GM12878 (cell line): ENCODE measurements at regions not wholly inside any gene's neighbourhood (a gene's known extent, or its start where the extent isn't known, plus 50 kb on each side); places are given as distances from the start of the nearest gene placed in this dataset.

Experiments used
- ATAC-seq: fragments of 200-7000 bp; cut with Tn5 transposase; 3 replicates; pipeline ENCODE4 v1.9.1; 2020; ENCODE audit warnings: mild to moderate bottlenecking, moderate library complexity
- BruUV-seq: library from RNA; stranded (reverse); fragments of 400-500 nt; replicated peaks from 2 replicates; lab custom pipeline; 2021; lab: Mats Ljungman, UMichigan
- CTCF ChIA-PET: fragments of 300-600 bp; sonication (Branson Sonifier 250); formaldehyde crosslinking; extraction: SDS; loops from one replicate; lab custom pipeline; 2021; ENCODE audit warnings: inconsistent platforms; lab: Yijun Ruan, JAX
- POLR2A ChIA-PET: fragments of 350-600 bp; formaldehyde crosslinking; extraction: SDS; loops from one replicate; lab custom pipeline; 2021; ENCODE audit warnings: inconsistent platforms; lab: Charles Lee
- RAD21 ChIA-PET: fragments of 300-600 bp; sonication (Branson Sonifier 250); formaldehyde crosslinking; loops from one replicate; lab custom pipeline; 2023; ENCODE audit warnings: antibody characterized with exemption; ENCODE audit not compliant: unreplicated experiment; lab: Charles Lee
- SMC1A ChIA-PET: fragments of 300-600 bp; sonication (Branson Sonifier 250); formaldehyde crosslinking; loops from one replicate; lab custom pipeline; 2023; ENCODE audit not compliant: unreplicated experiment, uncharacterized antibody; lab: Charles Lee
- DNase-seq: peaks from one replicate; pipeline ENCODE4 v3.0.0-alpha.2; 2011; ENCODE audit warnings: low read depth, low spot score
- FAIRE-seq: peaks from 3 replicates; lab custom pipeline; 2011; peaks lifted over from hg19 to GRCh38; lab: Jason Lieb, UNC
- H2AFZ ChIP-seq: 2 replicates; pipeline ENCODE4 v1.6.0; 2011; ENCODE audit warnings: low read depth, low read length, control low read depth; ENCODE audit not compliant: control insufficient read depth
- H3K27ac ChIP-seq: 2 replicates; pipeline ENCODE4 v1.5.1; 2011; ENCODE audit warnings: control low read depth; ENCODE audit not compliant: control insufficient read depth, insufficient read depth
- H3K27me3 ChIP-seq, 2 experiments: replicated peaks in 1 of 2; 2 replicates each; pipeline versions ENCODE4 v1.6.0 to v1.6.1; 2011; ENCODE audit warnings: low read length in 1 of 2; ENCODE audit not compliant: control insufficient read depth in 2 of 2, insufficient read depth in 2 of 2
- H3K36me3 ChIP-seq, 2 experiments: 2 replicates each; pipeline ENCODE4 v1.5.1; 2011; ENCODE audit warnings: low read length in 1 of 2; ENCODE audit not compliant: control insufficient read depth in 2 of 2, insufficient read depth in 2 of 2
- H3K4me1 ChIP-seq: 2 replicates; pipeline ENCODE4 v1.6.1; 2011; ENCODE audit warnings: mild to moderate bottlenecking, low read length, moderate library complexity, mixed read lengths; ENCODE audit not compliant: control insufficient read depth, insufficient read depth
- H3K4me2 ChIP-seq: 2 replicates; pipeline ENCODE4 v1.6.0; 2011; ENCODE audit warnings: control low read depth; ENCODE audit not compliant: control insufficient read depth, insufficient read depth
- H3K4me3 ChIP-seq: fragments of 200-600 bp; sonication (generic); 2 replicates; pipeline ENCODE4 v1.5.1; 2016
- H3K79me2 ChIP-seq: 2 replicates; pipeline ENCODE4 v1.6.0; 2011; ENCODE audit warnings: low read length; ENCODE audit not compliant: control insufficient read depth, insufficient read depth
- H3K9ac ChIP-seq: 2 replicates; pipeline ENCODE4 v1.8.0; 2011; ENCODE audit warnings: low read length, control low read depth, mixed read lengths; ENCODE audit not compliant: control insufficient read depth, insufficient read depth
- H3K9me3 ChIP-seq: replicated peaks from 3 replicates; pipeline ENCODE4 v1.5.1; 2011; ENCODE audit warnings: mild to moderate bottlenecking, low read length; ENCODE audit not compliant: control insufficient read depth, insufficient read depth
- H4K20me1 ChIP-seq: 2 replicates; pipeline ENCODE4 v1.6.0; 2011; ENCODE audit not compliant: control insufficient read depth, insufficient read depth
- ASH2L ChIP-seq: fragments of 300-600, 200-600 bp; sonication (generic); IDR thresholded peaks from 2 replicates; pipeline ENCODE4 v1.6.1; 2017; ENCODE audit warnings: low read depth, mild to moderate bottlenecking, borderline replicate concordance
- EZH2 ChIP-seq: IDR thresholded peaks from 2 replicates; pipeline ENCODE4 v1.6.1; 2012; ENCODE audit warnings: low read depth, mild to moderate bottlenecking, control low read depth, inconsistent platforms, low read length, borderline replicate concordance; ENCODE audit not compliant: control insufficient read depth
- HCFC1 ChIP-seq: fragments of 150-350 bp; IDR thresholded peaks from 2 replicates; pipeline ENCODE4 v1.6.1; 2014; ENCODE audit warnings: low read length
- MTA2 ChIP-seq: fragments of 450-650 bp; IDR thresholded peaks from 2 replicates; pipeline ENCODE4 v1.6.1; 2016; ENCODE audit warnings: low read depth, mild to moderate bottlenecking, moderate library complexity
- NFXL1 ChIP-seq: fragments of 450-650 bp; IDR thresholded peaks from 2 replicates; pipeline ENCODE4 v1.6.1; 2017; ENCODE audit warnings: antibody characterized with exemption, mild to moderate bottlenecking, borderline replicate concordance
- POLR2AphosphoS2 ChIP-seq: IDR thresholded peaks from 2 replicates; pipeline ENCODE4 v1.6.1; 2011; ENCODE audit warnings: low read depth, mild to moderate bottlenecking, low read length, improper control_type of control experiment, moderate library complexity
- RFX5 ChIP-seq: IDR thresholded peaks from 2 replicates; pipeline ENCODE4 v1.6.1; 2011; ENCODE audit warnings: low read depth, low read length, improper control_type of control experiment
- RUNX3 ChIP-seq: IDR thresholded peaks from 2 replicates; pipeline ENCODE4 v1.6.1; 2012; ENCODE audit warnings: low read length, inconsistent platforms
- SIN3A ChIP-seq: IDR thresholded peaks from 2 replicates; pipeline ENCODE4 v1.6.1; 2012; ENCODE audit warnings: low read depth, low read length, improper control_type of control experiment
- SRF ChIP-seq, 2 experiments: IDR thresholded peaks; 2 replicates each; pipeline ENCODE4 v1.6.1; 2011; ENCODE audit warnings: low read depth in 2 of 2, low read length in 2 of 2, mild to moderate bottlenecking in 1 of 2, moderate library complexity in 1 of 2
- SUPT20H ChIP-seq: IDR thresholded peaks from 2 replicates; pipeline ENCODE4 v1.6.1; 2011; ENCODE audit warnings: low read depth, mild to moderate bottlenecking, low read length, moderate library complexity, borderline replicate concordance; ENCODE audit not compliant: control insufficient read depth
- TBL1XR1 ChIP-seq: IDR thresholded peaks from 2 replicates; pipeline ENCODE4 v1.6.1; 2012; ENCODE audit warnings: low read depth, low read length, improper control_type of control experiment
- ZNF622 ChIP-seq: fragments of 450-650 bp; IDR thresholded peaks from 2 replicates; pipeline ENCODE4 v1.6.1; 2017; ENCODE audit warnings: mild to moderate bottlenecking, inconsistent platforms
- ZSCAN29 ChIP-seq: fragments of 450-650 bp; IDR thresholded peaks from 2 replicates; pipeline ENCODE4 v1.6.1; 2017; ENCODE audit warnings: mild to moderate bottlenecking, moderate library complexity
- WGBS: methylation state at CpG from one replicate; pipeline ENCODE4 v1.1.6; 2016; ENCODE audit warnings: low lambda C conversion rate; ENCODE audit not compliant: insufficient replicate concordance, insufficient coverage; ENCODE audit errors: missing lambda C conversion rate; 5-methylcytosine and 5-hydroxymethylcytosine counted together
- in situ Hi-C: fragments of 300-500 bp; cut with MboI; formaldehyde crosslinking; loops from 9 replicates; pipeline ENCODE4 v1.14.3; 2018; ENCODE audit warnings: mixed read lengths
- intact Hi-C: fragments of 100-400 bp; cut with micrococcal nuclease; formaldehyde crosslinking; loops from one replicate; pipeline ENCODE4 v1.14.2; 2022; ENCODE audit not compliant: unreplicated experiment
- TF ChIP-seq, protein P1 (sequence below): fragments of 150-350 bp; IDR thresholded peaks from 2 replicates; pipeline ENCODE4 v1.6.1; 2014; ENCODE audit warnings: mild to moderate bottlenecking, low read depth, low read length
- TF ChIP-seq, protein P2 (sequence below): fragments of 450-650 bp; IDR thresholded peaks from 2 replicates; pipeline ENCODE4 v1.6.1; 2018; ENCODE audit warnings: borderline replicate concordance, mild to moderate bottlenecking; ENCODE audit not compliant: partially characterized antibody

DNA sequence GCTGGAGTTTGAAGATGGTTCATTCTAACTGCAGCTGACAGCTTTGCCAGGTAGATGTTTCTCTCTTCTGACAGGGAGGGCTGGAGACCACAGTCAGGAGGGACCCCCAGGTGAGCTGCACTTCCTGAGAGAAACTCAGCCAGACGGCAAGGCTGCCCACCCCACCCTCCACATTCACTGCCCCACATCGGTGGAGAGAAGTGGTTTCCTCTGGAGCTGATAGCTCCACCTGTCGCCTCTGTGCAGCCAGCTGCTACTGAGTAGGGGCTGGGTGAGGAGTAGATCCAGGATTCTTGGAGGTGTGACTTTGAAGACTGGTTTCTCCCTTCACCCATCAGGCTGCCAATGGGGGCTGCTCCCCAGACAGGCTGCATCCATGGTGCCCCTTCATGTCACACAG lies 175.0 kb downstream of the CARTPT start:
- Histone ChIP-seq H3K4me3 (no peak overlapping the region), H3K4me1 (no peaks in the 10 kb centered on the region), H3K9ac (no peak overlapping the region), H3K9me3 (no peaks in the 10 kb centered on the region), H3K79me2 (no peaks in the 10 kb centered on the region), H4K20me1 (no peaks in the 10 kb centered on the region), H3K27me3 (no peaks in the 10 kb centered on the region), H3K27ac (no peak overlapping the region), H2AFZ (no peak overlapping the region), H3K4me2 (no peak overlapping the region), H3K36me3 (no peaks in the 10 kb centered on the region)
- FAIRE-seq, result no peak
- RAD21 ChIA-PET, result no interaction called here
- intact Hi-C loops (no loop called here), in situ Hi-C loops (no loop called here)
- CTCF ChIA-PET, result interaction anchor here (1.0 kb wide), 1 partner anchor 10 kb away, joined by 3 read pairs; no protein-coding TSS in a partner anchor
- SMC1A ChIA-PET, result interaction anchor here (0.6 to 1.2 kb wide), 2 partner anchors 10 to 65 kb away, joined by 4 to 5 read pairs; no protein-coding TSS in a partner anchor
- WGBS, result 15% methylated on average over 3 of the region's 3 CpGs
- DNase-seq, result no peak
- ATAC-seq, result no peak
- POLR2A ChIA-PET, result no interaction called here
- BruUV-seq, result no TSS peak
- no peak for TF ChIP-seq ZNF622
- no peak for TF ChIP-seq SUPT20H
- TF ChIP-seq POLR2AphosphoS2, result no peak

DNA sequence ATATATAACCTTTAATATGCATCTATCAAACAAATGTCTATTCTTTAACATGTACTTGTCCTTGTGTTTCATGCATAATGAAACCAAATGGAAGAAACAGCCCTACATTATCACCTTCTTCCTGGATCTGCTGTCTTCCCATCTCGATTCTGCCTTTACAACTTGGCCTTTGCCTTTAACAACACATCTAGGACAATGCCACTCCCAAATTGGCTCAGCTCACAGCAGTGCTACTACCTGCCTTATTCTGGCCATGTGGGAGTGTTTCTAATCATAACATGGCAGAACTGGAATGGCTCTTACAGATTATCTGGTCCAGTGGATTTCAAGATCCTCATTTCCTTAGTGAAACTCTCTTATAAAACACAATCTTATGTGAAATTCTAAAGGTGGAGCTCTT lies 176.5 kb downstream of the CARTPT start:
- WGBS, result 0% methylated on average over 1 of the region's 1 CpG
- SMC1A ChIA-PET, result no interaction called here
- POLR2A ChIA-PET, result no interaction called here
- no peaks in the 10 kb centered on the region for H3K79me2 ChIP-seq
- DNase-seq, result no peak
- H3K9ac ChIP-seq, result no peak overlapping the region
- BruUV-seq, result no TSS peak
- no peak overlapping the region for H3K27ac ChIP-seq
- FAIRE-seq, result no peak
- no peak overlapping the region for H3K4me2 ChIP-seq
- intact Hi-C loops (no loop called here), in situ Hi-C loops (no loop called here)
- no peaks in the 10 kb centered on the region for H3K36me3 ChIP-seq
- H2AFZ ChIP-seq, result no peak overlapping the region
- no peak overlapping the region for H3K4me3 ChIP-seq
- H4K20me1 ChIP-seq, result no peaks in the 10 kb centered on the region
- no peaks in the 10 kb centered on the region for H3K9me3 ChIP-seq
- RAD21 ChIA-PET, result no interaction called here
- CTCF ChIA-PET, result no interaction called here
- ATAC-seq, result no peak
- H3K27me3 ChIP-seq, result no peaks in the 10 kb centered on the region
- no peaks in the 10 kb centered on the region for H3K4me1 ChIP-seq
- TF ChIP-seq, protein P1, sequence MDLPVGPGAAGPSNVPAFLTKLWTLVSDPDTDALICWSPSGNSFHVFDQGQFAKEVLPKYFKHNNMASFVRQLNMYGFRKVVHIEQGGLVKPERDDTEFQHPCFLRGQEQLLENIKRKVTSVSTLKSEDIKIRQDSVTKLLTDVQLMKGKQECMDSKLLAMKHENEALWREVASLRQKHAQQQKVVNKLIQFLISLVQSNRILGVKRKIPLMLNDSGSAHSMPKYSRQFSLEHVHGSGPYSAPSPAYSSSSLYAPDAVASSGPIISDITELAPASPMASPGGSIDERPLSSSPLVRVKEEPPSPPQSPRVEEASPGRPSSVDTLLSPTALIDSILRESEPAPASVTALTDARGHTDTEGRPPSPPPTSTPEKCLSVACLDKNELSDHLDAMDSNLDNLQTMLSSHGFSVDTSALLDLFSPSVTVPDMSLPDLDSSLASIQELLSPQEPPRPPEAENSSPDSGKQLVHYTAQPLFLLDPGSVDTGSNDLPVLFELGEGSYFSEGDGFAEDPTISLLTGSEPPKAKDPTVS, result no peak
- TF ChIP-seq HCFC1, result no peak
- no peak for TF ChIP-seq ZSCAN29
- TF ChIP-seq RUNX3, result no peak
- no peak for TF ChIP-seq EZH2
- no peak for TF ChIP-seq RFX5
- no peak for TF ChIP-seq SIN3A
- TF ChIP-seq MTA2, result no peak
- TF ChIP-seq, protein P2, sequence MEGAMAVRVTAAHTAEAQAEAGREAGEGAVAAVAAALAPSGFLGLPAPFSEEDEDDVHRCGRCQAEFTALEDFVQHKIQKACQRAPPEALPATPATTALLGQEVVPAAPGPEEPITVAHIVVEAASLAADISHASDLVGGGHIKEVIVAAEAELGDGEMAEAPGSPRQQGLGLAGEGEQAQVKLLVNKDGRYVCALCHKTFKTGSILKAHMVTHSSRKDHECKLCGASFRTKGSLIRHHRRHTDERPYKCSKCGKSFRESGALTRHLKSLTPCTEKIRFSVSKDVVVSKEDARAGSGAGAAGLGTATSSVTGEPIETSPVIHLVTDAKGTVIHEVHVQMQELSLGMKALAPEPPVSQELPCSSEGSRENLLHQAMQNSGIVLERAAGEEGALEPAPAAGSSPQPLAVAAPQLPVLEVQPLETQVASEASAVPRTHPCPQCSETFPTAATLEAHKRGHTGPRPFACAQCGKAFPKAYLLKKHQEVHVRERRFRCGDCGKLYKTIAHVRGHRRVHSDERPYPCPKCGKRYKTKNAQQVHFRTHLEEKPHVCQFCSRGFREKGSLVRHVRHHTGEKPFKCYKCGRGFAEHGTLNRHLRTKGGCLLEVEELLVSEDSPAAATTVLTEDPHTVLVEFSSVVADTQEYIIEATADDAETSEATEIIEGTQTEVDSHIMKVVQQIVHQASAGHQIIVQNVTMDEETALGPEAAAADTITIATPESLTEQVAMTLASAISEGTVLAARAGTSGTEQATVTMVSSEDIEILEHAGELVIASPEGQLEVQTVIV, result no peak
- no peak for TF ChIP-seq SRF (IDR thresholded peaks at IDR 0.05; ENCODE audit: low read depth in 2 of 2, low read length in 2 of 2)
- TF ChIP-seq TBL1XR1, result no peak
- TF ChIP-seq NFXL1, result no peak
- no peak for TF ChIP-seq ASH2L
